HK-2 (cell line): ENCODE measurements at regions not wholly inside any gene's neighbourhood (a gene's known extent, or its start where the extent isn't known, plus 50 kb on each side); places are given as distances from the start of the nearest gene placed in this dataset.
"Not testable (repeated sequence)": the region's sequence is repeated elsewhere in the genome, so short reads cannot be mapped to it uniquely, and the experiment has no call there.

Experiments
- DNase-seq: peaks from one replicate; pipeline ENCODE4 v3.0.0-alpha.2; 2018; ENCODE audit not compliant: unreplicated experiment

DNA sequence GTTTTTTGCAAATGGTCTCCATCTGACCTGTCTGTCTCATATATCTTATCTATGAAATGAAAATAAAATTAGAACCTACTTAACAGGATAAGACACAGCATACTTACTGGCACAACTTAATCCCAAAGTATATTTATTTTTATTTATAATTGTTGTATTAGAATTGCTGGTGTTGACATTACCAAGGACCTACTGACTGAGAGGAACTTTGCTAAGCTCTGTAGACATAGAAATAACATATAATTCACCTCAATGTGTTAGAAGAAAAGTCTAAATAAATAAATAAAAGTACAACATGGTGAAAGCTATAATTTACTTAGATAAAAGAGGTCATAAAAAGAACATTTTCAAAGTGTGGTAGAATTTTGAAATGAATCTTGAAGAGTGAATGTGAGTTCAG is 1650.5 kb upstream of the NUDT12 start:
- DNase-seq: no peak

DNA sequence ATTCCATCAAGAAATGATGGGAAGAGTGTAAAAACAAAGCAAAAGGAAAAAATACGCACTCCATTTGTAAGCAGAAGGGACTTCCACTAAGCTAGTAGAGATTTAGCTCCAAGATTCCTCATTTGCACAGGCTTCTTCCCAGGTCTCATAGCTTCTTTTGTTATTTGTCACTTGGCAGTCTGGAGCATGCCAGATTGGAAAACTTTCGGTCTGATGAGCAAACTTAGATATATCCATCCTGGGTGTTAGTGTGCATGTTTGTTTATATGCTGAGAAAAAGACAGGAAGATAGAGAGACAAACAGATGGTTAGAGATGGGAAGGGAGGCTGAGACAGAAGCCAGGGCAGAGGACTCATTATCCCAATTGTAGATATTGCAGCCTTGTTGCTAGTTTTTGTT is 1644.5 kb upstream of the NUDT12 start:
- DNase-seq: no peak

DNA sequence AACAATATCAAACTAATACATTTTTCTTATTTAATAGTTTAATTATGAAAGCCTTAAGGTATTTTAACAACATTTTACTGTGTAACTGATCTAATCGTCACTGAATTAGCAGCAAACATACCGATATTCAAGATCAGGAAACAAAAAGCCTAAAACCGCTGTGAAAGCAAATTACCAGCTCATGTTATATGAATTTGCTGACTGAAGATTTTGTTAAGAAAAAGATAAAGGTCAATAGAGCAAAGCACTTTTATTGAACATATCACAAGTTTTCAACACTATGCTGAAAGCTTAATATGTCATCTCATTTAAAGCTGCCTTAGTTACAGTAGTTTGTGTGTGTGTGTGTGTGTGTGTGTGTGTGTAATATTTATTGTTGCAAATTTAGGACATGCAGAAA is 1634.9 kb upstream of the NUDT12 start:
- no peak for DNase-seq

DNA sequence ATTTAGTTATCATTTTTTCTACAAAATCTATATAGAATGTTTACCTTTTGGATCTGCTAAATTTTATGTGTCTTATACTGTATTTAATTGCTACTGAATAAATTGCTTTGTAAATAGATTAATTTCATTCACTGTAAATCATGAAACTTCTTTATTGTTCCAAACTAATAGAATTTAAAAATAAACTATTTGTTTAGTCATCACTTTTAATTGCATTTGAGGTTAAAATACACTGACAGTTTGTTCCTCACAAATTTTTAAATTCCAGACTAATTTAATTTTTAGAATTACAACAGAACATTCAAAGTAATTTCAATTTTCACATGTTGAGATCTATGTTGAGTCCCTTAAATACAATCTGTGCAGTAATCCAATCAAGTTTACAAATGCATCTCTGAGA is 1633.2 kb upstream of the NUDT12 start:
- DNase-seq: no peak

DNA sequence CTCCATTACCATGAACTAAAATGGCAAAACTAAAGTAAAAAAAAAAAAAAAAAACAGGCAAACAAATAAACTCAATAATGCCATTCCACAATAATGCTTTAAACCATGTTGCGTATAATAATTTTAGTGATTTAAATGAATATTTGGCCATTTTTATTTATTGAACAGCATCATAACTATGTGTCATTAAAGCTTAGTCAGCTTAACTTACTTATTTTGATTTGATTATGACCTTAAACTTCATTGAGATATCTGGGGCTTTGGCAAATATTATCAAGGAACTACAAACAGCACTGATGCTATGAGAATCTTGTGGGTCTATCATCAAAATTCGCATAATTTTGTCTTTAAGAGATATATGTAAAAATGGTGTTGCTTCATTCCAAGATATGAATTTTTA is 1610.3 kb upstream of the NUDT12 start:
- no peak for DNase-seq

DNA sequence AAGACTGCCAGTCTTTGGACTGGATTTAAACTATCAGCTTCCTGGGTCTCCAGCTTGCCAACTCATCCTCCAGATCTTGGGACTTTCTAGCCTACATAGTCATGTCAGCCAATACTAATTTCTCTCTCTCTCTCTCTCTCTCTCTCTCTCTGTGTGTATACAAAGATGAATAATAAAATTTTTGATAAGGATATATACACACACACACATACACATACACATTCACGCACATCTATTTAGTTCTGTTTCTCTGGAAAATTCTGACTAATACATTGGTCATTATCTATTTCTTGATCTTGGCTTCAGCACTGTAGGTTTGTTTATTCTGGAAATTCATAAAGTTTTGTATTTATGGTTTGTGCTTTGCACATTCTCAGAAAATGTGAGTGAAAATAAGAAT is 1606.2 kb upstream of the NUDT12 start:
- DNase-seq: no peak

DNA sequence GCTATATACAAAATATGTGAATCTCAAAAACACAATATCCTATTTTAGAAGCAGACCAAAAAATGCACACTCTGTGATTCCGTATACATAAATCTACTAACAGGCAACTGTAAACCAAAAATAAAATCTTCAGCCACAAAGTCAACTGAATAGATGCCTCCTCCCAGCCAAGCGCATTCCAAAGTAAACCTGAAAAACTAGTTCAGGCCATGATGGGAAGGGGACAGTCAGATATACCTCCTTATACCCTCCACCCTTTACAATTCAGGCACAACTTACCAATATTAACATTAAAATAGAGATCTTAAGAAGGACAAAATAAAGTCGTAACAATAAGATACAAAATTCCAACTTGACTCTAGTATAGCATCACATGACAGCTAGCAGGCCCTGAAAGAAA is 1604.5 kb upstream of the NUDT12 start:
- no peak for DNase-seq

DNA sequence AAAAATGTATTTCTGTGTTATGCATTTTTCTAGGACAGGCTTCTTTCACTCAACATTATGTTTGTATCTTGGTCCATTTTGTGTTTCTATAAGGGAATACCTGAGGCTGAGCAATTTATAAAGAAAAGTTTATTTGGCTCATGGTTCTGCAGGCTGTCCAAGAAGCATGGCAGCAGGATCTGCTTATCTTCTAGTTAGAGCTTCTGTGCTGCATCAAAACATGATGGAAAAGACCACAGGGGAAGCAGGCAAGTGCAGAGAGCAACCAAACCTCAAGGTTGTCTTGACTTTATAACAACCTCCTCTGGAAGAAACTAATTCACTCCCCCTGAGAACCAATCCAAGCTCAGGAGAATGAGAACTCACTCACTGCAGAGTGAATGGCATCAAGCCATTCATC is 1601.0 kb upstream of the NUDT12 start:
- no peak for DNase-seq

DNA sequence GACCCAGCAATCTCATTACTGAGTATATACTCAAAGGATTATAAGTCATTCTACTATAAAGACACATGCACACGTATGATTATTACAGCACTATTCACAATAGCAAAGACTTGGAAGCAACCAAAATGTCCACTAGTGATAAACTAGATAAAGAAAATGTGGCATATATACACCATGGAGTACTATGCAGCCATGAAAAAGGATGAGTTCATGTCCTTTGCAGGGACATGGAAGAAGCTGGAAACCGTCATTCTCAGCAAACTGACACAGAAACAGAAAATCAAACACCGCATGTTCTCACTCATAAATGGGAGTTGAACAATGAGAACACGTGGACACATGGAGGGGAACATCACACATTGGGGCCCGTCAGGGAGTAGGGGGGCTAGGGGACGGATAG is 1600.0 kb upstream of the NUDT12 start:
- DNase-seq: not testable (repeated sequence)

DNA sequence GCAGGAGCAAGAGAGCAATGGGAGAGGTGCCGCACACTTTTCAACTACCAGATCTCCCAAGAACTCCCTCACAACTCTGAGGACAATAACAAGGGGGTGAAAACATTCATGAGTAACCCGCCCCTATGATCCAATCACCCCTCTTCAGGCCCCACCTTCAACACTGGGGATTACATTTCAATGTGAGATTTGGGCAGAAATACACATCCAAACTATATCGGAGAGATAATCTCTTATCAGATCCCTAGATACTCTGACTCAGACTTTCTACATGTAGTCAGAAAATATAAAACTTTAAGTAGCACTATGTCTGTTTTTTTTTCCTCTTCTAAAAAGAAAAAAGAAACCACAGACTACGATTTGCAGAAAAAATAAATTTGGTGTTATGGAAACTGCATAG is 1595.9 kb upstream of the NUDT12 start:
- DNase-seq: no peak

DNA sequence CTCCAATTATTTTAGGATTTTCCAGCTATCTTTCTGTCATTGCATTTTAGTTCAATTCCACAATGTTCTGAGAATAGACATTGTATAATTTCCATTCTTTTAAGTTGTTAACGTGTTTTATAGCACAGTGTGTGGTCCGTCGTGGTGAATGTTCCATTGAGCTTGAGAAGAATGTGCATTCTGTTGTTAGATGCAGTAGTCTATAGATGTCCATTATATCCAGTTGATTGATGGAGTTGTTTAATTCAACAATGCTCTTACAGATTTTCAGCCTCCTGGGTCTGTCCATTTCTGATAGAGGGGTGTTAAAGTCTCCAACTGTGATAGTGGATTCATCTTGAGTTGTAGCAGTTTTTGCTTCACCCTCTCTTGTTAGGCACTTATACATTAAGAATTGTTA is 1587.7 kb upstream of the NUDT12 start:
- DNase-seq: no peak

DNA sequence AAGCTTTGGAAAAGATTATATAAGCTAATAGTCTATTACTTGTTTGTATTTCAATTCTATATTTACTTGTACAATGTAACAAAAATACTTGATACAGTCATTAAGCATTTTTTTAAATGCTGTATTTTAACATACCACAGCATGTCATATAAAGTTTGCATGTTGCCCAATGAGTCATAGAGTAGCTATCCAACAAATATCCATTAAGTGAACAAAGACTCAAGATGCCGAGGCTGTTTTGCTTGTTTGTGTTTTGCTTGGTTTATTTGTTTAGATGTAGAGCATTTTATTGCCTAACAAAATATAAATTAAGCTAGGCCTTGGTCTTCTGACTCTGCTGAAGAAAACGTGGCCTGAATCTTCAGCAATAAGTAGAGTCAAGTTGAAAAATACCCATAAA is 1584.3 kb upstream of the NUDT12 start:
- DNase-seq: no peak

DNA sequence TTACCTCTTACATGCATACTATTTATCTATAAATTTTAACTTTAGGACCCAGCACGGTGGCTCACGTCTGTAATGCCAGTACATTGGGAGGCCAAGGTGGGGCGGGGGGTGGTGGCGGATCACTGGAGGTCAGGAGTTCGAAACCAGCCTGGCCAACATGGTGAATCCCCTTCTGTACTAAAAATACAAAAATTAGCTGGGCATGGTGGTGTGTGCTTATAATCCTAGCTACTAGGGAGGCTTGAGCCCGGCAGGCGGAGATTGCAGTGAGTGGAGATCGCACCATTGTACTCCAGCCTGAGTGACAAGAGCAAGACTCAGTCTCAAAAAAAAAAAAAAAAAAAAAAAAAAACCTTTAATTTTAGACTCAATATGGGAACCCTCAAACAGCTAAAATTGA is 1582.6 kb upstream of the NUDT12 start:
- DNase-seq: no peak

DNA sequence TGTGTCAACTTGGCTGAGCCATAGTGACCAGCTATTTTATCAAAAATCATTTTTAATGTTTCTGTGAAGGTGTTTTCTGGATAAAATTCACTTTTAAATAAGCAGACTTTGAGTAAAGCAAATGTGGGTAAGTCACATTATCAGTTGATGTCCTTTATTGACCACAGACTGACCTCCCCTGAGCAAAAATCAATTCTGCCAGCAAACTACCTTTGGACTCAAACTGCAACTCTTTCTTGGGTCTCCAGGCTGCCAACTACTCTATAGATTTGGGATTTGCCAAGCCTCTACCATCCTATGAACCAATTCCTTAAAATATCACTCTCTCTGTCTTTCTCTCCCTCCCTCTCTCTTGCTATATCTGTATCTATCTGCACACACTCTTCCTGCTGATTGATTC is 1571.7 kb upstream of the NUDT12 start:
- no peak for DNase-seq

DNA sequence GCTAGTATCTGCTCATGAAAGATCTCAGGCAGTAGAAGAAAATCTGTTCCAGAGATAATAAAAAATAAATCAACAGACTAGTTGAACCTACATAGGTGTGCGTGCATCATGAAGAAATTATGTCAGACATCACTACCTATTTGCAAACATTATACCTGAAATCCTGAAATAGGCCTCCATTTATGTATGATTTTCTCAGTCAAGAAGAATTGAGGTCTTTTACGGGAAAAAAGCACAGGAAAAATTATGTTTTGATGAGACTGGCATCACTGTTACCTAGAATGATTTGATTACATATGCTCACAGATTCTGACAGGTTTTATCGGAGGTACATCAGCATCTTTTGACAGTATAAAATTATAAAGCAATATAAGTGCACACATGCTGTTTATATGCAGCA is 1570.5 kb upstream of the NUDT12 start:
- DNase-seq: no peak

DNA sequence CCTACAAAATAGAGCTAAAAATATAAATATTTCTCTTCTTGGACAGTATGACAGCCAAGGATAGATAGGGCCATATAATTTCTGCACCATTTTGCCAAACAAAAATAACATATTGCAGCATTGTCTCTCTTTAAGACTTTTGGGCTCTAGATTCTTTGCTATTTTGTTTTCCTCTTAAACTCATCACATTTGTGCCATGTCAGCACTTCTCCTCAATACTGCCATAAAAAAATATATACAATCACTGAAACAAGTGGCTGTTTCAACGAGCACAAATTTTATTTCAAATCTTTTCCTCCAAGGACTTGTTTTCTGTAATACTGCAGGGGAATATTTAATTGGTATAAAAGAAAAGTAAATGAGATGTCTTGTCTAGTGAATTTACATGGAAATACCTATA is 1570.0 kb upstream of the NUDT12 start:
- DNase-seq: no peak

DNA sequence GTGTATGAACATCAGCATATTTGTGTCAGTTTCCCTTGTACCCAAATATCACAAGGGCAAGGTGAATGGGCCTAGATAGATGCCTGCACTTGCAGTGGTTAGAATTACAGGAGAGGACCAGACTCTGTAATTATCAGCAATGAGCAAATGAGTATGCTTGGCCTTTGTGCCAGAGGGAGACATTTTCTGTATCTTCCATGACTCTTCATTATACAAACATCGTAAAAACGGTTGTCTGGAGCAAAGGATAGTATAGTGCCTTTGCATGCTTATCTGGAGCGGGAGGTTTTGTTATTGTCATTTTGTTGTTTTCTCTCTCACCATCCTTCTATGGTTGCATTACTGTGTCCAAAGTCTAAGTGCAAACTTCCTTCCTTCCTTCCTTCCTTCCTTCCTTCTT is 1568.5 kb upstream of the NUDT12 start:
- no peak for DNase-seq

DNA sequence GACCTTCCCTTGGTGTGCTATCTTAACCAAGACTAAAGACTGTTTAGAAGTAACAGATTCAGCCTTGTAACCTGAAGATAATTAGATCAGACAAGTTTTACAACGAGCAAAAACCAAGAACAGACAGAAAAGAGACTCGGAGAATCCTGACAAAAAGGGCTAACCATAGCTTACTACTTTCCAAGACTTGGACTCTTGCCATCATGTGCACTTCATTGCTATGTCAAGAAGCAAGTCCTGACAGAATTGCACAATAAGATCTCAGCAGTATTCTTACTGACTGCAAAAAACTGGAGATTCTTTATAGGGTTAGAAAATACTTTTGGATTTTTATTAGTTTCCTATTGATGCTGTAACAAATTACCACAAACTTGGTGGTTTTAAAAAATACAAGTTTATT is 1539.0 kb upstream of the NUDT12 start:
- no peak for DNase-seq

DNA sequence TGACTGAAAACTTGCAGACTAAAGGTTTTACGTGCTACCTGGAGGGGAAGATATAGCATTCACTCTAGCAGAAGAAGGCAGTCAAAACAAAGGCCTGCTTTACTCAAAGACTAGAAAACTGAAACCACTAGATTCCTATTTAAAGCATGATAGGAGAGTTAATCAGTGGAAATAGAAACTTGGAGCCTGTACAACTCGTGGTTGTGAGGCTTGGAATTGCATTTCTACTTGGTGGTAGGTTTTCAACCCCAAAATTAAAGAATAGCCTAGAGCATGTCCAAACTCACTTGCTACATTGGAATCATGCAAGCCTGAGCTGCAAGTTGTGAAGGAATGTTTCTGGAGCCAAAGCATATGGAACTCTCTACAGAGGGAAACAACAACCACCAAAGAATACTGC is 1526.4 kb upstream of the NUDT12 start:
- DNase-seq: no peak

DNA sequence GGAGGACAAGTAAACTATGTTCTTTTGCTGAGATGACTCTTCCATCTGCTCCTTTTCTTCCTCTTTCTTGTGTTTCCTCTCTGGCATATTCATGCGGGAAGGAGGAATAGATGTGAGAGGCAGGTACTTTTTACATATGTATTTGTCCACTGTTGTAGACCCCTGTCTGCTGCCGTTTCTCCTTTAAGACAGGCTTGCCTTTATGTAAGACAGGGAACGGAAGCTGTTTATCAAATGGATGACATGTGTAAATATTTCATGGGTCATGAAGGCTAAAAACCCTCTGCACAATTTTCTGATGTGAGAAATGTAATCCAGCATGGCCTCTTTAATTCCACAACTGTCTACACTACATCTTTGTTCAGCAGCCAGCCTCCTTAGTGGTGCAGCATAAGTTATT is 1525.5 kb upstream of the NUDT12 start:
- DNase-seq: no peak

DNA sequence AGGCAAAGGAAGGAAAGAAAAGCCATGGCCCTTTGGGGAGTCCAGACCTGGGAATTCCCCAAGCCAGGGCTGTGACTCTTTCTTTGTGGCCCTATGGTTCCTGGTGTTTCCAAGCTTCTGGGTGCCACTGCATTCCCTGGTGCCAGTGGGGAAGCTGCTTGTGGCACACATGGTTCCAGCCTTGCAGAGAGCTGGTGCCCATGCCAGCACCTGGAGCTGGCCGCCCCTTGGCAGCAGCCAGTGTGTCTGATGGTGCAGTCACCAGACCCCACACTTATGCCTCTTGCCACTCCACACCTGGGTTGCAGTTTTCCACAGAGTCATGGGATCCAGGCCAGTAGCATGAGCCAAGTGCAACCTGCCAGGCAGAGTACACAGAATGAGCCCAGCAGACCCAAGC is 1495.3 kb upstream of the NUDT12 start:
- DNase-seq: no peak

DNA sequence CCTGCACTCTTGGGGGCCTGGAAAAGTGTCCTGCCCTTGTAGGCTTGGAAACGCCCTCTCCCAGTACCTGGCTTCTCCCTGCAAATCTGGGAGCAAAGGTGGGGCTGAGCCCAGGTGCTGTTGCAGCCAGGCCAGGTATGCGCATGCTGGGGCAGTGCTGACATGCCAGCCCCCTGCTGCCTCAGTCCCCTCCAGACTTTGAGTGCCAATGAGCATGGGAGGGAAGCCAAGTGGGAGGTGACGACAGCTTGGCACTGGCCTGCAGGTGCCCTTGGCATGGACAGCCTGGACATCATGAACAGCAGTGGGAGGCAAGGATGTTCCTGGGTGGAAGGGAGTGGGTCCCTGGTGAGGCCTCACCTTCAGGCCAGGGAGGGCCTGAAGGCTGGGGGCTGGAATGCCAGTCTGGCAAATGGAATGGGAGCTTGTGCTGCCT is 1494.4 kb upstream of the NUDT12 start:
- DNase-seq: no peak

DNA sequence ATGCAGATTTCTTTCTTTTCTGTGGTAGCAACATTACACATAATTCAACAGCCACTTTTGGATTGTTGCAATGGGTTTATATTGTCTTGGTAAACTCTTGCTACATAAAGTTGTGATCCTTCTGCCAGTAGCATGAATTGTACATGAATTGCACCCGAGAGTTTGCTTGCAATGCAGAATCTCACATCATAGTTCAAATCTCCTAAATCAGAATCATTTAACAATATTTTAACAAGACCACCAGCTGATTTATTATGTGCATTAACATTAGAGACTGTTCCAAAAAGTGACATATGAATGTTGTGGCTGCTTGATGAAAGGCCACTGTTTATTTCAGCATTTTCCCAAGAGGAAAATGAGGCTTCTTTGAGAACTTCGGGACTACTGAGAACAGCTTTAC is 1491.8 kb upstream of the NUDT12 start:
- no peak for DNase-seq

DNA sequence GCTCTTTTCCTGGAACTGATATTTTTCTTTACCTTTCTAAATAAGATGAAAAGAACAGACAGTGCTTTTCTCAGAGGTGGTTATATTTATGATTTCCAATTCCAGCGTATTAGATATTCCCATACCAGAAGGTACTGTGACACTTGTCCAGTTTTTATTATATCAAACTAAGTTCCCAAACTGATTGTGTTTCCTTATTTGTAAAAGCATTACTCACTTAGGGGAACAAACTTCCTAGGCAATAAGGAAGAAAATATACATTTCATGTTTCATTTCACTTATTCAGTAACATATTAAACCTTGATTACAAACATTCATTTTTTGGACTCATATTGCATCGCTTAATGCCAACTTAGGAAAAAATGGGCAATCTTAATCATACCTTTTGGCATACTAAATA is 1480.0 kb upstream of the NUDT12 start:
- DNase-seq: no peak

DNA sequence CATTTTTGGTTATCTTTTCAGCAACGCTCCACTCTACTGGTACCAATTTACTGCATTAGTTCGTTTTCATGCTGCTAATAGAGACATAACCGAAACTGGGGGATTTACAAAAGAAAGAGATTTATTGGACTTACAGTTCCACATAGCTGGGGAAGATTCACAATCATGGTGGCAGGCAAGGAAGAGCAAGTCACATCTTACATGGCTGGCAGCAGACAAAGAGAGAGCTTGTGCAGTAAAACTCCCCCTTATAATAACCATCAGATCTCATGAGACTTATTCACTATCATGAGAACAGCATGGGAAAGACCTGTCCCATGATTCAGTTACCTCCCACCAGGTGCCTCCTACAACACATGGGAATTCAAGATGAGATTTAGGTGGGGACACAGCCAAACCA is 1474.2 kb upstream of the NUDT12 start:
- DNase-seq: not testable (repeated sequence)
